ENCODE measurements at regions not wholly inside any gene's neighbourhood (a gene's known extent, or its start where the extent isn't known, plus 50 kb on each side); places are given as distances from the start of the nearest gene placed in this dataset.
"Not testable (repeated sequence)": the region's sequence is repeated elsewhere in the genome, so short reads cannot be mapped to it uniquely, and the experiment has no call there.

- WGBS (ENCODE audit: insufficient coverage) = 95% methylated on average over 2 of the region's 5 CpGs
- Histone ChIP-seq H3K27me3 (ENCODE audit: control insufficient read depth, insufficient read depth, low read length) (no peaks in the 10 kb centered on the region), H3K36me3 (ENCODE audit: control insufficient read depth, insufficient read depth, low read length) (no peaks in the 10 kb centered on the region), H3K9me3 (replicated peaks; ENCODE audit: control insufficient read depth, low read depth, low read length) (no peaks in the 10 kb centered on the region), H3K4me1 (ENCODE audit: control insufficient read depth, insufficient read depth, low read length) (no peaks in the 10 kb centered on the region), H3K4me3 (ENCODE audit: low read length) (no peak overlapping the region), H3K27ac (ENCODE audit: low read length) (no peak overlapping the region)
- no peak for DNase-seq
Measured at GRCh38 chr1:166638137-166638536, 201.1 kb upstream of the POGK start.

GRCh38 chr1:166657228-166657627 is 182.0 kb upstream of the POGK start:
- H3K27ac ChIP-seq (ENCODE audit: low read length); DNase-seq: not testable (repeated sequence)
- no CpG with 5 or more reads among the region's 2 CpGs for WGBS (ENCODE audit: insufficient coverage)

GRCh38 chr1:166666790-166667189 is 172.5 kb upstream of the POGK start:
- 73% methylated on average over 2 of the region's 3 CpGs for WGBS (ENCODE audit: insufficient coverage)
- H3K27me3 ChIP-seq (ENCODE audit: control insufficient read depth, insufficient read depth, low read length); H3K4me1 ChIP-seq (ENCODE audit: control insufficient read depth, insufficient read depth, low read length); H3K9me3 ChIP-seq (replicated peaks; ENCODE audit: control insufficient read depth, low read depth, low read length); H3K4me3 ChIP-seq (ENCODE audit: low read length); DNase-seq; H3K36me3 ChIP-seq (ENCODE audit: control insufficient read depth, insufficient read depth, low read length); H3K27ac ChIP-seq (ENCODE audit: low read length): not testable (repeated sequence)

More at GRCh38 chr1:166657228-166657627, 182.0 kb upstream of the POGK start:
- not testable (repeated sequence) for H3K4me3 ChIP-seq (ENCODE audit: low read length); H3K27me3 ChIP-seq (ENCODE audit: control insufficient read depth, insufficient read depth, low read length); H3K4me1 ChIP-seq (ENCODE audit: control insufficient read depth, insufficient read depth, low read length); H3K36me3 ChIP-seq (ENCODE audit: control insufficient read depth, insufficient read depth, low read length); H3K9me3 ChIP-seq (replicated peaks; ENCODE audit: control insufficient read depth, low read depth, low read length)

GRCh38 chr1:166667600-166667999 is 171.7 kb upstream of the POGK start:
- H3K4me1 ChIP-seq (ENCODE audit: control insufficient read depth, insufficient read depth, low read length); H3K9me3 ChIP-seq (replicated peaks; ENCODE audit: control insufficient read depth, low read depth, low read length); H3K4me3 ChIP-seq (ENCODE audit: low read length); H3K27me3 ChIP-seq (ENCODE audit: control insufficient read depth, insufficient read depth, low read length); H3K36me3 ChIP-seq (ENCODE audit: control insufficient read depth, insufficient read depth, low read length); H3K27ac ChIP-seq (ENCODE audit: low read length); DNase-seq: not testable (repeated sequence)
- WGBS (ENCODE audit: insufficient coverage) = no CpG with 5 or more reads among the region's 1 CpG

GRCh38 chr1:166671627-166672026 is 167.6 kb upstream of the POGK start:
- WGBS (ENCODE audit: insufficient coverage) = no CpG with 5 or more reads among the region's 3 CpGs
- DNase-seq = no peak
- no peaks in the 10 kb centered on the region for H3K36me3 ChIP-seq (ENCODE audit: control insufficient read depth, insufficient read depth, low read length)

GRCh38 chr1:166673722-166674121 is 165.6 kb upstream of the POGK start:
- DNase-seq = no peak
- H3K36me3 ChIP-seq (ENCODE audit: control insufficient read depth, insufficient read depth, low read length) = no peaks in the 10 kb centered on the region
- H3K27me3 ChIP-seq (ENCODE audit: control insufficient read depth, insufficient read depth, low read length) = no peaks in the 10 kb centered on the region
- H3K27ac ChIP-seq (ENCODE audit: low read length) = no peak overlapping the region
- H3K4me3 ChIP-seq (ENCODE audit: low read length) = no peak overlapping the region
- no peaks in the 10 kb centered on the region for H3K9me3 ChIP-seq (replicated peaks; ENCODE audit: control insufficient read depth, low read depth, low read length)
- H3K4me1 ChIP-seq (ENCODE audit: control insufficient read depth, insufficient read depth, low read length) = no peaks in the 10 kb centered on the region
- WGBS (ENCODE audit: insufficient coverage) = 59% methylated on average over 2 of the region's 2 CpGs

More at GRCh38 chr1:166671627-166672026, 167.6 kb upstream of the POGK start:
- H3K4me1 ChIP-seq (ENCODE audit: control insufficient read depth, insufficient read depth, low read length) = no peaks in the 10 kb centered on the region
- H3K4me3 ChIP-seq (ENCODE audit: low read length) = no peak overlapping the region
- no peaks in the 10 kb centered on the region for H3K9me3 ChIP-seq (replicated peaks; ENCODE audit: control insufficient read depth, low read depth, low read length)
- H3K27ac ChIP-seq (ENCODE audit: low read length) = no peak overlapping the region
- no peaks in the 10 kb centered on the region for H3K27me3 ChIP-seq (ENCODE audit: control insufficient read depth, insufficient read depth, low read length)

- Histone ChIP-seq H3K27me3 (ENCODE audit: control insufficient read depth, insufficient read depth, low read length) (no peaks in the 10 kb centered on the region), H3K9me3 (replicated peaks; ENCODE audit: control insufficient read depth, low read depth, low read length) (no peaks in the 10 kb centered on the region), H3K4me3 (ENCODE audit: low read length) (no peak overlapping the region), H3K4me1 (ENCODE audit: control insufficient read depth, insufficient read depth, low read length) (no peaks in the 10 kb centered on the region), H3K27ac (ENCODE audit: low read length) (no peak overlapping the region), H3K36me3 (ENCODE audit: control insufficient read depth, insufficient read depth, low read length) (no peaks in the 10 kb centered on the region)
- DNase-seq = no peak
- 43% methylated on average over 1 of the region's 5 CpGs for WGBS (ENCODE audit: insufficient coverage)
Measured at GRCh38 chr1:166675213-166675612, 164.1 kb upstream of the POGK start.

GRCh38 chr1:166676981-166677380 is 162.3 kb upstream of the POGK start:
- Histone ChIP-seq H3K27ac (ENCODE audit: low read length) (no peak overlapping the region), H3K4me1 (ENCODE audit: control insufficient read depth, insufficient read depth, low read length) (no peaks in the 10 kb centered on the region), H3K27me3 (ENCODE audit: control insufficient read depth, insufficient read depth, low read length) (no peaks in the 10 kb centered on the region), H3K4me3 (ENCODE audit: low read length) (no peak overlapping the region), H3K9me3 (replicated peaks; ENCODE audit: control insufficient read depth, low read depth, low read length) (no peaks in the 10 kb centered on the region), H3K36me3 (ENCODE audit: control insufficient read depth, insufficient read depth, low read length) (no peaks in the 10 kb centered on the region)
- no peak for DNase-seq

GRCh38 chr1:166679369-166679768 is 159.9 kb upstream of the POGK start:
- no peaks in the 10 kb centered on the region for H3K27me3 ChIP-seq (ENCODE audit: control insufficient read depth, insufficient read depth, low read length)
- no peak overlapping the region for H3K27ac ChIP-seq (ENCODE audit: low read length)
- no CpG with 5 or more reads among the region's 1 CpG for WGBS (ENCODE audit: insufficient coverage)
- no peak overlapping the region for H3K4me3 ChIP-seq (ENCODE audit: low read length)
- H3K4me1 ChIP-seq (ENCODE audit: control insufficient read depth, insufficient read depth, low read length) = no peaks in the 10 kb centered on the region
- no peaks in the 10 kb centered on the region for H3K9me3 ChIP-seq (replicated peaks; ENCODE audit: control insufficient read depth, low read depth, low read length)
- H3K36me3 ChIP-seq (ENCODE audit: control insufficient read depth, insufficient read depth, low read length) = no peaks in the 10 kb centered on the region
- no peak for DNase-seq

GRCh38 chr1:166682588-166682987 is 156.7 kb upstream of the POGK start:
- H3K36me3 ChIP-seq (ENCODE audit: control insufficient read depth, insufficient read depth, low read length) = no peaks in the 10 kb centered on the region
- no peak overlapping the region for H3K4me3 ChIP-seq (ENCODE audit: low read length)
- H3K9me3 ChIP-seq (replicated peaks; ENCODE audit: control insufficient read depth, low read depth, low read length) = no peaks in the 10 kb centered on the region
- no peak for DNase-seq
- H3K27ac ChIP-seq (ENCODE audit: low read length) = no peak overlapping the region
- WGBS (ENCODE audit: insufficient coverage) = no CpG with 5 or more reads among the region's 1 CpG
- H3K4me1 ChIP-seq (ENCODE audit: control insufficient read depth, insufficient read depth, low read length) = no peaks in the 10 kb centered on the region
- no peaks in the 10 kb centered on the region for H3K27me3 ChIP-seq (ENCODE audit: control insufficient read depth, insufficient read depth, low read length)

- not testable (repeated sequence) for H3K4me3 ChIP-seq (ENCODE audit: low read length); H3K27ac ChIP-seq (ENCODE audit: low read length); H3K9me3 ChIP-seq (replicated peaks; ENCODE audit: control insufficient read depth, low read depth, low read length); H3K27me3 ChIP-seq (ENCODE audit: control insufficient read depth, insufficient read depth, low read length); DNase-seq; H3K4me1 ChIP-seq (ENCODE audit: control insufficient read depth, insufficient read depth, low read length); H3K36me3 ChIP-seq (ENCODE audit: control insufficient read depth, insufficient read depth, low read length)
Measured at GRCh38 chr1:166684669-166685068, 154.6 kb upstream of the POGK start.

All from muscle of leg (tissue), 3 donors.